SU-DHL-6 (cell line): ENCODE measurements at regions not wholly inside any gene's neighbourhood (a gene's known extent, or its start where the extent isn't known, plus 50 kb on each side); places are given as distances from the start of the nearest gene placed in this dataset.

ENCODE experiments used
- H2AFZ ChIP-seq: fragments of 200-600 bp; sonication (generic); 2 replicates; pipeline ENCODE4 v1.6.1; 2014; ENCODE audit warnings: low read depth, mild to moderate bottlenecking, moderate library complexity, mixed read lengths, antibody characterized with exemption, low read length; ENCODE audit not compliant: severe bottlenecking
- H3F3A ChIP-seq: fragments of 200-600 bp; shearing (Covaris generic); 2 replicates; pipeline ENCODE4 v1.6.0; 2016; ENCODE audit warnings: antibody characterized with exemption, mild to moderate bottlenecking; ENCODE audit not compliant: insufficient read depth
- H3K27ac ChIP-seq: fragments of 200-600 bp; sonication (generic); 2 replicates; pipeline ENCODE4 v1.5.1; 2016; ENCODE audit warnings: low read depth, mild to moderate bottlenecking, low read length, moderate library complexity, mixed read lengths
- H3K27me3 ChIP-seq: fragments of 200-600 bp; sonication (generic), shearing (Covaris generic); 2 replicates; pipeline ENCODE4 v1.6.0; 2014; ENCODE audit warnings: mild to moderate bottlenecking, low read length
- H3K36me3 ChIP-seq: fragments of 200-600 bp; sonication (generic); 2 replicates; pipeline ENCODE4 v1.6.1; 2014; ENCODE audit warnings: mild to moderate bottlenecking, low read length, mixed read lengths
- H3K4me2 ChIP-seq: fragments of 300-600, 200-600 bp; shearing (Covaris generic), sonication (generic); 2 replicates; pipeline ENCODE4 v1.6.0; 2014; ENCODE audit warnings: low read length, low read depth, mild to moderate bottlenecking; ENCODE audit not compliant: poor library complexity, severe bottlenecking
- H3K4me3 ChIP-seq: fragments of 200-600 bp; sonication (generic); 2 replicates; pipeline ENCODE4 v1.5.1; 2014; ENCODE audit warnings: antibody characterized with exemption, low read length, mild to moderate bottlenecking, mixed read lengths; ENCODE audit not compliant: insufficient read depth, poor library complexity, severe bottlenecking
- H3K79me2 ChIP-seq: fragments of 200-600 bp; sonication (generic); 2 replicates; pipeline ENCODE4 v1.6.1; 2014; ENCODE audit warnings: mild to moderate bottlenecking, low read length, moderate library complexity; ENCODE audit not compliant: insufficient read depth
- H3K9ac ChIP-seq: fragments of 200-600 bp; sonication (generic); 2 replicates; pipeline ENCODE4 v1.7.0; 2014; ENCODE audit warnings: mild to moderate bottlenecking, low read length
- H3K9me2 ChIP-seq: fragments of 200-600 bp; sonication (generic); replicated peaks from 2 replicates; pipeline ENCODE4 v1.6.1; 2014; ENCODE audit warnings: low read length; ENCODE audit not compliant: insufficient read depth
- H3K9me3 ChIP-seq: fragments of 200-600 bp; sonication (generic); 2 replicates; pipeline ENCODE4 v1.6.1; 2014; ENCODE audit warnings: low read length, mixed read lengths; ENCODE audit not compliant: insufficient read depth
- H4K20me1 ChIP-seq: fragments of 200-600 bp; sonication (generic); 2 replicates; pipeline ENCODE4 v1.6.1; 2014; ENCODE audit warnings: low read depth, mild to moderate bottlenecking, antibody characterized with exemption, low read length, moderate library complexity, mixed read lengths
- EZH2phosphoT487 ChIP-seq: fragments of 200-600 bp; sonication (generic), shearing (Covaris generic); conservative IDR thresholded peaks from 2 replicates; pipeline ENCODE4 v1.6.1; 2018; ENCODE audit warnings: mild to moderate bottlenecking, antibody characterized with exemption, low read length, moderate library complexity, mixed read lengths
- TF ChIP-seq, protein P1 (sequence below): fragments of 200-600 bp; sonication (generic); IDR thresholded peaks from one replicate; pipeline ENCODE4 v1.5.1; 2017; ENCODE audit warnings: antibody characterized with exemption, mild to moderate bottlenecking, low read length, moderate library complexity; ENCODE audit not compliant: insufficient read depth, poor library complexity, severe bottlenecking

DNA sequence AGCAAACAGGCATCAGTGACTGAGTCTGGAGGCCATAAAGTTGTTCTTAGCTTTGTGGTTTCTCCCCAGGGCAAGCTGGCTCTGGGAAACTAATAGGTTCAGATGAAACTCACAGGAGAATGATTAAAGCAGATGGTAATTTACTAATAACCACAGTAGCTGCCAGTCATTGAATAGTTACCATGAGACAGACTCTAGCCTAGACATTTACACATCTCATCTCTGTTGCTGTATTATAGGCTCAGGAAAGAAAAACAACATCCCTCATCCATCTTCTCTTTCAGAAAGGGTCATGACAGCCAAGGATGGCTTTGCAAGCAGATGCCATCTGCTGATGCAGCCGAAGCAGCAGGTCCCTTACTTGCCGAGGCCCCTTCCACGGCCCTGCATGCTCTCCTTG, 314.0 kb upstream of the ID2 start:
- Histone ChIP-seq H4K20me1 (no peaks in the 10 kb centered on the region), H3K9me3 (no peaks in the 10 kb centered on the region), H3K9ac (no peak overlapping the region), H3K9me2 (no peaks in the 10 kb centered on the region), H3F3A (no peaks in the 10 kb centered on the region), H3K27ac (no peak overlapping the region), H3K36me3 (no peaks in the 10 kb centered on the region), H3K79me2 (no peaks in the 10 kb centered on the region), H3K4me3 (no peak overlapping the region), H3K4me2 (no peak overlapping the region), H3K27me3 (no peaks in the 10 kb centered on the region), H2AFZ (no peak overlapping the region)
- TF ChIP-seq, protein P1, sequence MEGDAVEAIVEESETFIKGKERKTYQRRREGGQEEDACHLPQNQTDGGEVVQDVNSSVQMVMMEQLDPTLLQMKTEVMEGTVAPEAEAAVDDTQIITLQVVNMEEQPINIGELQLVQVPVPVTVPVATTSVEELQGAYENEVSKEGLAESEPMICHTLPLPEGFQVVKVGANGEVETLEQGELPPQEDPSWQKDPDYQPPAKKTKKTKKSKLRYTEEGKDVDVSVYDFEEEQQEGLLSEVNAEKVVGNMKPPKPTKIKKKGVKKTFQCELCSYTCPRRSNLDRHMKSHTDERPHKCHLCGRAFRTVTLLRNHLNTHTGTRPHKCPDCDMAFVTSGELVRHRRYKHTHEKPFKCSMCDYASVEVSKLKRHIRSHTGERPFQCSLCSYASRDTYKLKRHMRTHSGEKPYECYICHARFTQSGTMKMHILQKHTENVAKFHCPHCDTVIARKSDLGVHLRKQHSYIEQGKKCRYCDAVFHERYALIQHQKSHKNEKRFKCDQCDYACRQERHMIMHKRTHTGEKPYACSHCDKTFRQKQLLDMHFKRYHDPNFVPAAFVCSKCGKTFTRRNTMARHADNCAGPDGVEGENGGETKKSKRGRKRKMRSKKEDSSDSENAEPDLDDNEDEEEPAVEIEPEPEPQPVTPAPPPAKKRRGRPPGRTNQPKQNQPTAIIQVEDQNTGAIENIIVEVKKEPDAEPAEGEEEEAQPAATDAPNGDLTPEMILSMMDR = no peak
- no peak for TF ChIP-seq EZH2phosphoT487

DNA sequence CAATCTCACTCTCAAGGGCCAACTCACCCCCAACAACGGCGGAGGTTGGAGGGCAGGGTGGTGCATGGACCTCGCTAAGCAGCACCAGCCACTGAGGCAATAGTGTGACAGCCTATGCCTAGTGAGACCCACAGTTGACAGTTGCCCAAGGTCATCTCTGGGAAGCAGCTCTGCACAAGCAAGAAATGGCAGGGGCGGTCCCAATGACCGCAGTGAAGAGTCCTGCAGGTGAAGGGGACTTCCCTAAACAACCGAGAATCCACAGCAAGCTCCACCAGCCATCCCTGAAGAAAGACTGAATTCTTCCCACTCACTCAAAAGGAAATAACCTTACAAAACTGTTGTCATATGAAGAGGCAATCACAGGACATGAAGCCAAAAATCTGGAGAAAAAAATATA, 313.4 kb upstream of the ID2 start:
- H3K9me2 ChIP-seq = no peaks in the 10 kb centered on the region
- no peak overlapping the region for H3K9ac ChIP-seq
- H4K20me1 ChIP-seq = no peaks in the 10 kb centered on the region
- no peak overlapping the region for H2AFZ ChIP-seq
- no peak overlapping the region for H3K27ac ChIP-seq
- TF ChIP-seq, protein P1 = no peak
- no peak for TF ChIP-seq EZH2phosphoT487
- H3K9me3 ChIP-seq = no peaks in the 10 kb centered on the region
- no peaks in the 10 kb centered on the region for H3K36me3 ChIP-seq
- H3K27me3 ChIP-seq = no peaks in the 10 kb centered on the region
- no peaks in the 10 kb centered on the region for H3K79me2 ChIP-seq
- H3K4me3 ChIP-seq = no peak overlapping the region
- H3K4me2 ChIP-seq = no peak overlapping the region
- H3F3A ChIP-seq = no peaks in the 10 kb centered on the region

DNA sequence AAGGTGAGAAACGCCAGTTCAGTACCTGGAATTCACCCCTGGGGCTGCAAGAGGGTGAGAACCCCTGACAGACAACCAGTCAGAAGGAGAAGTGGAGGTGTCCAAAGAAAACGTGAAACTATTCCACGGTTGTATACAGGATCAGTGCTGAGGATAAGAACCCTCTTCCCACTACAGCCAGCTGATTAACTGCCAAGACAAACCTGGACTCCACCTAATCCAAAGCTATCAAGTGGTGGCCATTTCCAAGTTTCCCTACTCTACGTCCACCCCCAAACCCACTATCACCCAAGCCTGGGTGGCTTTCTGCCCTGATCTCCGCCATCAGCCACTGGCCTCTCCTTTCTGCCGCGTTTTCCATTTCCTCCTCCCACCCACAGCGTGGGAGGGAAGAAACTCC, 312.3 kb upstream of the ID2 start:
- Histone ChIP-seq H3K27me3 (no peaks in the 10 kb centered on the region), H3K4me3 (no peak overlapping the region), H3K79me2 (no peaks in the 10 kb centered on the region), H3K9me3 (no peaks in the 10 kb centered on the region), H4K20me1 (no peaks in the 10 kb centered on the region), H3K27ac (no peak overlapping the region), H3K36me3 (no peaks in the 10 kb centered on the region), H3K9ac (no peak overlapping the region), H2AFZ (no peak overlapping the region), H3K4me2 (no peak overlapping the region), H3F3A (no peaks in the 10 kb centered on the region), H3K9me2 (no peaks in the 10 kb centered on the region)
- TF ChIP-seq, protein P1 = no peak
- TF ChIP-seq EZH2phosphoT487 = no peak

DNA sequence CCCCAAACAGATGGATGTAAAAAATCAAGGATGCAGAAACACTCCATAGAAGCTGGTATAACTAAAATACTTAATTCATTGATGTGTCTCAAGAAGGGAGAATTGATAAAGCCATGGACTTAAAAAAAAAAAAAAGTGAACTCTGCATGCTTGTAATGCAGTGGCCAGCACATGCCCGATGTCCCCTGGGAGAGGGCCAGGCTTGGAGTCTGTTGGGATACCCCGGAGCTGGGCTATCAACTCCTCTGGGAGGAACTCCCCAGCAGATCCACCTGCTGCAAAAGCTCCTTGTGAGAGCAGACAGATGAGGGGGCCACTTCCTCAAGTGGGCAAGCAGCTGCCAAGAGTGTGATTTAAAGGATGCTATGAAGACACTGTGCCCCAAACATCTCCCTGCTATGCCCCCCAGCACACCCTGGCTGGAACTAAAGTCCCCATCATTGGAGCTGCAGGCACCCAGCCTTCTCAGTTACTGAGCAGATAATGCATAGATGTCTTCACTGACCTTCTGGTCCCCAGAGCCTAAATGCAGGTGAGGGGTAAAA, 311.5 kb upstream of the ID2 start:
- H3K9ac ChIP-seq = no peak overlapping the region
- no peaks in the 10 kb centered on the region for H3F3A ChIP-seq
- no peak overlapping the region for H3K27ac ChIP-seq
- H3K9me3 ChIP-seq = no peaks in the 10 kb centered on the region
- H4K20me1 ChIP-seq = no peaks in the 10 kb centered on the region
- TF ChIP-seq, protein P1 = no peak
- TF ChIP-seq EZH2phosphoT487 = no peak
- H3K27me3 ChIP-seq = no peaks in the 10 kb centered on the region
- no peak overlapping the region for H3K4me3 ChIP-seq
- no peaks in the 10 kb centered on the region for H3K79me2 ChIP-seq
- H3K36me3 ChIP-seq = no peaks in the 10 kb centered on the region
- no peak overlapping the region for H2AFZ ChIP-seq
- no peak overlapping the region for H3K4me2 ChIP-seq
- H3K9me2 ChIP-seq = no peaks in the 10 kb centered on the region
